HG03025 (cell line): ENCODE measurements at regions not wholly inside any gene's neighbourhood (a gene's known extent, or its start where the extent isn't known, plus 50 kb on each side); places are given as distances from the start of the nearest gene placed in this dataset.
A peak's percentile ranks its signal among the peaks of the same experiment; 100 is the strongest.

ENCODE experiments used
- ATAC-seq: cut with Tn5 transposase; IDR thresholded peaks from one replicate; pipeline ENCODE4 v1.9.1; 2021; ENCODE audit warnings: mild to moderate bottlenecking, moderate library complexity; ENCODE audit not compliant: unreplicated experiment, low FRiP score

- ATAC-seq, result peak; percentile 85
Measured at GRCh38 chr2:64767670-64768468, 114.2 kb upstream of the SERTAD2 start.

GRCh38 chr2:64768491-64769005 lies 114.8 kb upstream of the SERTAD2 start:
- ATAC-seq, result no peak

DNA sequence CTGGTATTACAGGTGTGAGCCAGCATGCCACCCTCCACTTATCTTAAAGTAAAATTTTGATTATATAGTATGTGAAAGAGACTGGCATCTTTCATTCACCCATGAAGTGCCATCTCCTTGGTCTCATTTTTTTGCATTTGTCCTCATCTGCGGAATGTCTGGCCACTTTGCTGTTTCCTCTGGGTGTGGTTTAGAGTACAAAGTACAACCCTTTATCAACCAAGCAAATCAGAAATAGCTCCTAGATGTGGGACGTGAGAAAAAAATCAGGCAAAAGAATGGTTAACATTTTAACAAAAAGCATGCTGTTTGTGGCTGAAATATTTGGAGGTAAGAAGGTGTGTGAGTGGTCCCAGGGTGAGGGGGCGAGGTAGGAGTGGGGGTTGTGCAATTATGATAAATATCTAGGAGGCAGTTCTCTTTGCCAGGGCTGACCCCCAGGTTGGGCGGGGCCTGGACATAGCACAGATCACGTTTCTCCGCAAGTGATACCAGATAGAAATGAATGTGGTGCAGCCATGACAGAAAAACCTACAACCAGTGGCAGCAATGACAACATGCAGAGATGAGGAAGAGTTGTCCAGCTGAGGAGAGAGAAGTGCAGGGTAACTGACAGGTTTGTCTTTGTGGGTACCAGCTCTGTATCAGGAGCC lies 115.8 kb upstream of the SERTAD2 start:
- ATAC-seq, result no peak

- ATAC-seq, result no peak
Measured at GRCh38 chr2:64770137-64770780, 116.5 kb upstream of the SERTAD2 start.

- no peak for ATAC-seq
Measured at GRCh38 chr2:64770781-64771334, 117.1 kb upstream of the SERTAD2 start.

GRCh38 chr2:64771737-64772136 lies 118.0 kb upstream of the SERTAD2 start:
- ATAC-seq, result no peak

- ATAC-seq, result no peak
Measured at GRCh38 chr2:64773461-64774118, 119.9 kb upstream of the SERTAD2 start.

DNA sequence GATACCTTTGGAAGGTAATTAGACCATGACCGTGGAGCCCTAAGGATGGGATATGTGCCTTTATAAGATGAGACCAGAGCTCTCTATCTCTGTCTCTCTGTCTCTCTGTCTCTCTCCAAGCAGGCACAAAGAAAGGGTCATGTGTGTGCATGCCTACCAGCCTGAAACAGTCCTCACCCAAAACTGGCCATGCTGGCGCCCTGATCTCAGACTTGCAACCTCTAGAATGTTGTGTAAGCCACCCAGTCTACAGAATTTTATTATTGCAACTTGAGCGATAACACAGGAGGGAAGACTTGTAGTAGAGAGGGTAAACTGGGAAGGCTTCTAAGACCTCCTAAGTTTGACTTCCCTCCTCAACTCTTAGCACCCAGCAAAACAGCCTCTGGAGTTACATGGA lies 124.1 kb upstream of the SERTAD2 start:
- ATAC-seq, result no peak

DNA sequence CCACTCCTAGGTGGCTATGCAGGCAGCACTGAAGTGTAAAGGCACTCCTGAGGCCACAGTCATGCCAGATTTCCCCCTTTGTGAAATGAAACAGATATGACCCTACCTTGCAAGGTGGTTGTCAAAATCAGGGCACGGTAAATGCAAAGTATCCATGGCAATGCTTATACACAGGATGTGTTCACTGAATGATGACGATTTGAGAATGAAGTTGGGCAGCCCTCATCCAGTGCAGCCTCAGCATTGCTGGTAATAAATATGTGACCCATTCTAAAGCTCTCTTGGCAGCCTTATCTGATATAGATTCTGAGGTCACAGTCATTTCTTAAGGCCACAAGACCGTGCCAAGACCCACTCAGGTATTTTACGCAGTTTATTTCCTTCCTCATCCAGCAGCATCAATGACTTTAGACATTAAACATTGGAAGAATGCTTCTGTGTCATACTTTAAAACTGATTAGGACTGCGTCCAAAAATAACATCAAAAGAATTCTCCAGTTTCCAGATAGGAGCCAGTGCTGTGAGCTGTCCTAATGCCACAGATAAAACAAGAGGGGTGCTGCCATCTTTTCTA lies 125.5 kb upstream of the SERTAD2 start:
- no peak for ATAC-seq

DNA sequence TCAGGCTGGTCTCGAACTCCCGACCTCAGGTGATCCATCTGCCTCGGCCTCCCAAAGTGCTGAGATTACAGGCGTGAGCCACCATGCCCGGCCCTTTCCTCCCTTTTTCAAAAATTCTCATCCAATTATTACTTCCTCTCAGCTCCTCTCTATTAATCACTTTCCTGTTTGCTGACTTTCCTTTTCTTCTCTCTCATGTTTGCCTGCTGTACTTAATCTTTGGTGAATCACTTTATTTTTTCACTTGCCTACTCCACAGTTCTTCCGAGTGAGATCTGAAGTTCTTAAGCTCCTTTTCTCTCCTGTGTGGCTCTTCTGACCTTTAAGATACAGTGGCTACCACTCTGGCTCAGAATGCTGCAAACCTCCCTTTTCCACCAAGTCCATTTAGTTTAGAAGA lies 126.3 kb upstream of the SERTAD2 start:
- ATAC-seq, result no peak

DNA sequence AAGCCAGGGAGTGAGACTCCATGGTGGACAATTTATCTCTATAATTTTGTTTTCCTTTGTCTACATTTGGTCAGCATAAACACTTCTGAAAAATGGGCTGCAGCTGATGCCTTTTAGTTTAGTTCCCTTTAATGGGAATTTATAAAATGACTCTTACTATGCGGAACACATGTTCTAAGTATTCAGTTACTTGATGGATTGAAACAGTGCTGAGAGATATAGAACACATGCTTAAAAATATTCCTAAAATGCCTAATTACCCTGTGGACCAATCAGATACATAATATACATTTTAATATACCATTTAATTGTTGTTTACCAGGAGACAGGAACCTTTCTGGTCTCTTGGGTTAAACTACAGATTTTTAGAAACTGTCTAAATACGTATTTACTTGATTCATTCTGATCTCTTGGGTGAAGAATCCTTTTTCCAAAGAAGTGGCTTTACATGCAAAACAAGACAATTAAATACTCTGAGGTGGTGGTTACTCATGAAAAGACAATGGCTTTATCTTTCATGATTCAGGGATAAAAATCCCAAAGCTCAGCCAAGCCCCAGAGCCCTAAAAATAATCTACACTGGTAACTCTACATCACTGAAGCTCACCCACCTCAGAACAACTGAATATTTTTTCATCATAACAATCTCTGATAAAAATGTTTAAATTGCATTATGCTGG lies 128.1 kb upstream of the SERTAD2 start:
- no peak for ATAC-seq

DNA sequence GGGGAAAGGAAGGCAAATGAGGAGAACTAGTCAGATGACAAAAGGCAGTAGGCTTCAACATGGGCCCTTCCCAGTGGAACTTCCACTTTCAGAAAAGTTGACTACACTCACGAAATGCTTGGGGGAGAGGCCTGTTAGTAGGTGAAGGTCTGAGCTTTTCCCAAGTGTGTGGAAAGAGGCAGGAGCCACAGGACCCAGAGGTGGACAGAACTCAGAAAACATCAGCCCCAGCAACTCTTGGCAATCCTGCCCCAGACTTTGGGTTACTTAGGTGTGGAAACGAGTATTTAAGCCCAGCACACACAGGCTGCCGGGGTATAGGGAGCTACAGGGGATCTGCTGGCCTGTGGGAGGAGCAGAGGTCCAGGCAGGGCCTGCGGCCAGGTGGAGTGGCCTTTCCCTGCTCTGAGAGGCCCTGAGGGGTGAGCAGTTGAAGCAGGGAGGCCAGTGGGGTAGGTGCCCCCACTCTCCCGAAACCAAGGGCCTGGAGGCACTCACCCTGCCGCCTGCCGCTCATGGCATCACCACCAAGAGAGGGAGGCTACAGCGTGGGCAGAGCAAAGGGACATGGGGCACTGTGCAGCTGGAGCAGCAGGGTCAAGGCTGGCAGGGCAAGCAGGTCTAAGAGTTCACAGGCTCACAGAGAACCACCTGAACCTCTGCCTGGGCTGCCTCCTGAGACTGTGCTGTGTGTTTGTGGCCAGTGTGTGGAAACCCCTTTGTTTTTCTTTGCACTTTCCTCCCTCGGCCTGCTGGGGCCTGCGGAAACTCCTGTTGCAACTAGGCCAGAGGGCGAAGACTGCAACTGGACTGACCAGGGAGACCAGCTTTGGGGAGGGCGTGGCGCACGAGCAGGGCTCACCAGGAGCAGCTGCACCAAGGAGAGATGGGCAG lies 130.7 kb upstream of the SERTAD2 start:
- ATAC-seq, result no peak

DNA sequence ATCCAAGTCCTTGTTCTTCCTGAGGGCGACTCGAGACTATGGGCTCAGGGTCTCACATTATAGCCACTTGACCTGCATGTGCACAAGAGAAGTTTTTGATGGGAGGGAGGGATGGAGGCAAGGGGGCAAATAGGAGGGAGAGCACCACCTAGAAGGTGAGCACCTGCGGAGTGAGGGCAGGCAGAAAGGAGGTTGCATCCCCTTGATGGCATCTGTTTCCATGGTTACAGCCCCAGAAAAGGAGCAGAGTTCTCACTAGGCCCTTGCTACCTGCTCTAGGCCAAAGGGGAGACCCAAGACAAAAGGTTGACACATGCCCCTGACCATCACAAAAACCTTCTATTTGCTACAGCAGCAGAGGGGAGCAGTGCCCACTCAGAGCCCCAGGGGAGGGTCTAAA lies 131.5 kb upstream of the SERTAD2 start:
- no peak for ATAC-seq

DNA sequence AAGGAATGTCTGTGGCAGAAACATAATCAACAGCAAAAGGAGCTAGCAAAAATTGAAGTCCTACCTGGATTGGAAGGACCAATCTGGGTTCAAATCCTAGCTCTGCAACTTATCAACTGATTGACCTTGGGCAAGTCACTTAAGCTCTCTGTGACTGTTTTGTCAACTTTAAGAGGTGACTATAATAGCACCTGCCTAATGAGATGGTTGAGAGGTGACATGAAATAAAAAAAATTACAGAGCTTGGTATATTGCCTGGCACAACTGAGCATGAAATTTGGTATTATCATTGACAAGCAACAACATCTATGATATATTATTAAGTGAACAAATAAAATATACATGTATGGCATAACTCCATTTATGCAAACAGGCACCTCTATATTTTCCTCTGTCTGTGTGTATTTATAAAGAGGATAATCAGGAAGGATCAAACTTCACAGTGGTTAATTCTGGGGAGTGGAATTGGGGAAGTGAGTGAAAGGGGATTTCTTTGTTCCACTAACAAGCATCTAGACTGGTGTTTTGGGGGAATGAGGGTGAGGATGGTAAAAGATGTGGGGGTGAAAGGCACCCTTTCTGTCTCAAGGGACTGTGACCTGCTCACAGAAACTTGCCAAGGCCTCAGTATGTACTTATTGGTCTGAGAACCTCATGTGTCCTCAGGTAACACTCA lies 132.8 kb upstream of the SERTAD2 start:
- no peak for ATAC-seq

DNA sequence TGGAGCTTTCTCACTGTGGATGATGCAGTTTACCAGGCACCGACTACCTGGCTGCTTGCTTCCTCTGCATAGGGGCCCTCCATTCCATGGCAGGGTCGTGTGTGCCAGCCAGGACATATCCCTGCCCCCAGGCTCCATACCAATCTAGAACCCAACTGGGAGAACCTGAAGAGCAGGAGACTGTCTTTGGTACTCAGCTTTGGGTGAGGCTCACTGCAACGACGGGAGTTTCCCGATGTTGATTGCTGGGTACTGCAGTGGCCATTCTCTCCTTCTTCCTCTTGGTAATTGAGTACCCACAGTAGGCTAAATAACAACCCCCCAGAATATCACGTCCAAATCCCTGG lies 133.3 kb upstream of the SERTAD2 start:
- ATAC-seq, result no peak

- ATAC-seq, result no peak
Measured at GRCh38 chr2:64787698-64788097, 134.0 kb upstream of the SERTAD2 start.

DNA sequence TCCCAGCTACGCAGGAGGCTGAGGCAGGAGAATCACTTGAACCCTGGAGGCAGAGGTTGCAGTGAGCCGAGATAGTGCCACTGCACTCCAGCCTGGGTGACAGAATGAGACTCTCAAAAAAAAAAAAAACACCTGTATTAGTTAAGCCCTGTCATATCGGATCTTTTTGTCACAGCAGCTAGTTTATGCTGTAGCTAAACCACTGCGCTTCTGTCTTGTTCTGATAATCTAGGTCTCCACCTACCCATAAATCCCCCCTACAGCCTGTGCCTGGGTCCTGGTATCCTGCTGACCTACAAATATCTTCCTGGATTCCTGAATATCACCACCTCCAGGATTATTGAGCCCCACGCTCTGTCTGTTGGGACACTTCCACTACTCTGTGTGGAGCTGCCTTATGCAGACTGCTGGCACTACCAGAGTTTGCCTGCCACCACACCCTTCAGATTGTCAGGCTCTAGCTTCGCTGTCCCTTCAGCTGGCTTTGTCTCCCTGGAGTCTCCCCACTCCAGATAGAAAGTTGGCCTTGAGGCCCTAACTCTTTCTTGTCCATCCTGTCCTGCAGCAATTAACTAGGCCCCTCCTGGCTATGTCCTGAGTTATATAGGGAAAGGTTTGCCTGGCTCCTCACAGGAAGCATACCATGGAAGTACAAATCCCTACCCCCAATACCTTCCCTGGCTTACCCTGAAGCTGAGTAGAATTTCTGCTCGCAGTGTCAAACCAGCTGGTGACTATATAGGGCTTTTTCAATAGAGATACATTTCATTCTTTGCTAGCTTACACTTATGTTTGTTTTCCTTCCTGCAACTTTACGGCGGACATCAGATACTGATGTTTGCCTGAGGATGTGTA lies 136.0 kb upstream of the SERTAD2 start:
- ATAC-seq, result no peak
